Heart left ventricle (tissue), 14 donors: ENCODE measurements at regions not wholly inside any gene's neighbourhood (a gene's known extent, or its start where the extent isn't known, plus 50 kb on each side); places are given as distances from the start of the nearest gene placed in this dataset.

Source experiments
- ATAC-seq, 4 donors: fragments of 200-7000 bp; cut with Tn5 transposase; one replicate each; pipeline ENCODE4 v1.9.1; 2020 to 2022; ENCODE audit warnings: moderate library complexity in 4 of 4, mild to moderate bottlenecking in 3 of 4, moderate number of reproducible peaks in 1 of 4
- DNase-seq, 5 donors: peaks; one replicate each; pipeline ENCODE4 v3.0.0-alpha.2; 2020
- H3K27ac ChIP-seq, 12 donors: fragments of 200-600 bp; sonication (generic) in 4 of 12; one replicate each; pipeline versions ENCODE4 v1.5.0 to v1.8.0; 2016 to 2022; ENCODE audit warnings: mild to moderate bottlenecking in 2 of 12
- H3K27me3 ChIP-seq, 9 donors: fragments of 200-600 bp; sonication (generic) in 2 of 9; one replicate each; pipeline versions ENCODE4 v1.5.1 to v1.8.0; 2016 to 2022; ENCODE audit warnings: mild to moderate bottlenecking in 3 of 9
- H3K36me3 ChIP-seq, 9 donors: fragments of 200-600 bp; sonication (generic) in 2 of 9; one replicate each; pipeline versions ENCODE4 v1.5.0 to v1.8.0; 2018 to 2022; ENCODE audit warnings: mild to moderate bottlenecking in 2 of 9
- H3K4me1 ChIP-seq, 12 donors: fragments of 200-600 bp; sonication (generic) in 4 of 12; one replicate each; pipeline versions ENCODE4 v1.5.0 to v1.8.0; 2016 to 2022; ENCODE audit warnings: mild to moderate bottlenecking in 3 of 12
- H3K4me3 ChIP-seq, 12 donors: fragments of 200-600 bp; sonication (generic) in 4 of 12; one replicate each; pipeline versions ENCODE4 v1.5.0 to v1.8.0; 2017 to 2022; ENCODE audit warnings: mild to moderate bottlenecking in 9 of 12, moderate library complexity in 4 of 12
- H3K9me3 ChIP-seq, 12 donors: fragments of 200-600 bp; sonication (generic) in 4 of 12; one replicate each; pipeline versions ENCODE4 v1.5.0 to v1.8.0; 2016 to 2022; ENCODE audit warnings: mild to moderate bottlenecking in 1 of 12
- POLR2A ChIP-seq, 2 donors: fragments of 450-650 bp; IDR thresholded peaks; one replicate each; pipeline ENCODE4 v1.6.1; 2017; ENCODE audit warnings: antibody characterized with exemption in 2 of 2, mild to moderate bottlenecking in 2 of 2, moderate library complexity in 2 of 2
- intact Hi-C, 10 donors: fragments of 100-400 bp; cut with DNase I; formaldehyde crosslinking; loops; one replicate each; pipeline versions ENCODE4 v1.11.1 to v1.14.2; 2022
- TF ChIP-seq, protein P1 (sequence below), 12 donors: fragments of 200-600 bp; sonication (generic) in 4 of 12; IDR thresholded peaks; one replicate each; pipeline versions ENCODE4 v1.5.0 to v1.8.0; 2018 to 2022; ENCODE audit warnings: antibody characterized with exemption in 12 of 12, mild to moderate bottlenecking in 5 of 12
- donor health status: ischemic (EF 13 %, LVEDD 7.1; RV severe dilation, severe dysfunction).
- donor health status: DM: no; HTN: yes; CAD: no.
- donor health status: DM: no; HTN: no; CAD: no.
- donor health status: ischemic (EF 25% LVEDD 6.9; RV normal size, moderate dysfunction).
- donor health status: ischemic (EF 25% LVEDD 5.7; RV mildly dilated, moderate dysfunction).
- donor health status: DM: yes; HTN: yes; CAD: no.
- donor health status: ischemic (EF 35%, LVEDD 5.7; RV mildly dilated, moderate dysfunction).
- donor health status: nonischemic (EF 11% LVEDD 7.7; RV severe dilation, severe dysfunction).
- donor health status: DM: yes; HTN: yes; CAD: no.
- donor health status: PGD.
- donor health status: ischemic (EF 29% LVEDD 5.4; RV normal size, mild dysfunction).
- donor health status: nonischemic (EF 23%, LVEDD 6.1; RV moderate dilation, normal function).

DNA sequence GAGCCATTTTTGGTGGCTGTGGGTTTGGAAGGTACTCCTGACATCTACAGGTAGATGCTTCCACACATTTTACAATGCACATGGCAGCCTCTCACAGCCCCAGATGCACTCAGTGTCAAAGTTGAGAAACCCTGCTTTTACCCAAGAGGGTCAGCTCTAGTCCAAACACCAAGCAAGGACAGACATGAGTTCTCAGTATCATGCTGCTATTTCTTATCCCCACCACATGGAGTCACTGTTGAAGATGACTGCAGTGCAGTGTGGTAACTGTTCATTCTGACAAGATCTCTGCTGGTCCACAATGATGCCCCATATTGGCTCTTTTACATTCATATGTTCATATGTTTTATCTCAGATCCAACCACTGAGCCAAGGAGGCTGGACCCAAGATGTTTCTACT, 50.5 kb upstream of the SALL1 start:
- ATAC-seq = no peak
- TF ChIP-seq, protein P1, sequence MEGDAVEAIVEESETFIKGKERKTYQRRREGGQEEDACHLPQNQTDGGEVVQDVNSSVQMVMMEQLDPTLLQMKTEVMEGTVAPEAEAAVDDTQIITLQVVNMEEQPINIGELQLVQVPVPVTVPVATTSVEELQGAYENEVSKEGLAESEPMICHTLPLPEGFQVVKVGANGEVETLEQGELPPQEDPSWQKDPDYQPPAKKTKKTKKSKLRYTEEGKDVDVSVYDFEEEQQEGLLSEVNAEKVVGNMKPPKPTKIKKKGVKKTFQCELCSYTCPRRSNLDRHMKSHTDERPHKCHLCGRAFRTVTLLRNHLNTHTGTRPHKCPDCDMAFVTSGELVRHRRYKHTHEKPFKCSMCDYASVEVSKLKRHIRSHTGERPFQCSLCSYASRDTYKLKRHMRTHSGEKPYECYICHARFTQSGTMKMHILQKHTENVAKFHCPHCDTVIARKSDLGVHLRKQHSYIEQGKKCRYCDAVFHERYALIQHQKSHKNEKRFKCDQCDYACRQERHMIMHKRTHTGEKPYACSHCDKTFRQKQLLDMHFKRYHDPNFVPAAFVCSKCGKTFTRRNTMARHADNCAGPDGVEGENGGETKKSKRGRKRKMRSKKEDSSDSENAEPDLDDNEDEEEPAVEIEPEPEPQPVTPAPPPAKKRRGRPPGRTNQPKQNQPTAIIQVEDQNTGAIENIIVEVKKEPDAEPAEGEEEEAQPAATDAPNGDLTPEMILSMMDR (IDR thresholded peaks at IDR 0.05) = no peak
- no peak for TF ChIP-seq POLR2A (IDR thresholded peaks at IDR 0.05)
- H3K36me3 ChIP-seq = no peaks in the 10 kb centered on the region

More for the DNA sequence above, 50.5 kb upstream of the SALL1 start:
- Histone ChIP-seq H3K4me3 (no peak overlapping the region), H3K27ac (no peak overlapping the region), H3K4me1 (no peaks in the 10 kb centered on the region), H3K9me3 (peaks cover 0 to 14% (median 0%) of the 10 kb centered on the region in 12 donors), H3K27me3 (peaks cover 0 to 6% (median 0%) of the 10 kb centered on the region in 9 donors)
- intact Hi-C loops = no loop called here
- DNase-seq = no peak
